Natural killer cell (primary cell): ENCODE measurements at regions not wholly inside any gene's neighbourhood (a gene's known extent, or its start where the extent isn't known, plus 50 kb on each side); places are given as distances from the start of the nearest gene placed in this dataset.

ENCODE experiments used
- ATAC-seq, 3 donors: fragments of 150-1000 bp in 2 of 3; fragments of 200-7000 bp in 1 of 3; cut with Tn5 transposase; 1 replicate in 1 of 3; 2 replicates in 2 of 3; pipeline ENCODE4 v1.10.0; 2021; ENCODE audit warnings: mild to moderate bottlenecking in 2 of 3, moderate library complexity in 2 of 3
- DNase-seq, 2 donors: peaks; one replicate each; pipeline versions ENCODE4 v3.0.0 to v3.0.0-alpha.2; 2013 to 2021; ENCODE audit warnings: mixed read lengths in 1 of 2
- H3K27ac ChIP-seq: one replicate; pipeline ENCODE4 v1.5.1; 2013; ENCODE audit warnings: mild to moderate bottlenecking, low read length
- H3K27me3 ChIP-seq: one replicate; pipeline ENCODE4 v1.6.1; 2013; ENCODE audit warnings: low read length; ENCODE audit not compliant: control insufficient read depth, insufficient read depth
- H3K36me3 ChIP-seq: one replicate; pipeline ENCODE4 v1.6.1; 2013; ENCODE audit warnings: low read length; ENCODE audit not compliant: control insufficient read depth, insufficient read depth
- H3K4me1 ChIP-seq: one replicate; pipeline ENCODE4 v1.6.1; 2013; ENCODE audit warnings: low read length; ENCODE audit not compliant: control insufficient read depth, insufficient read depth
- H3K4me3 ChIP-seq: one replicate; pipeline ENCODE4 v1.5.1; 2013; ENCODE audit warnings: low read length
- H3K9me3 ChIP-seq: one replicate; pipeline ENCODE4 v1.6.1; 2013; ENCODE audit warnings: low read length; ENCODE audit not compliant: control insufficient read depth, insufficient read depth
- H3K27ac Mint-ChIP-seq, 2 donors: one replicate each; pipeline ENCODE4 v1.8.0; 2022; ENCODE audit warnings: mild to moderate bottlenecking in 2 of 2, mixed read lengths in 2 of 2, moderate library complexity in 1 of 2
- H3K27me3 Mint-ChIP-seq, 2 donors: one replicate each; pipeline ENCODE4 v1.8.0; 2022; ENCODE audit warnings: low read depth in 2 of 2, mixed read lengths in 2 of 2
- H3K36me3 Mint-ChIP-seq: one replicate; pipeline ENCODE4 v1.8.0; 2022; ENCODE audit warnings: mixed read lengths
- H3K4me1 Mint-ChIP-seq, 2 donors: one replicate each; pipeline ENCODE4 v1.8.0; 2022; ENCODE audit warnings: mixed read lengths in 2 of 2
- H3K4me3 Mint-ChIP-seq: one replicate; pipeline ENCODE4 v1.8.0; 2022; ENCODE audit warnings: mild to moderate bottlenecking, moderate library complexity, mixed read lengths
- H3K9me3 Mint-ChIP-seq, 2 donors: one replicate each; pipeline ENCODE4 v1.8.0; 2022; ENCODE audit warnings: mixed read lengths in 2 of 2
- WGBS: methylation state at CpG from one replicate; pipeline ENCODE4 v1.1.7; 2013; ENCODE audit warnings: missing lambda C conversion rate; ENCODE audit not compliant: insufficient coverage; 5-methylcytosine and 5-hydroxymethylcytosine counted together
- intact Hi-C: fragments of 100-400 bp; cut with micrococcal nuclease; formaldehyde crosslinking; loops from one replicate; pipeline ENCODE4 v1.14.2; 2022
- TF ChIP-seq, protein P1 (sequence below): fragments of 200-600 bp; IDR thresholded peaks from one replicate; pipeline ENCODE4 v1.8.0; 2022; ENCODE audit warnings: antibody characterized with exemption

DNA sequence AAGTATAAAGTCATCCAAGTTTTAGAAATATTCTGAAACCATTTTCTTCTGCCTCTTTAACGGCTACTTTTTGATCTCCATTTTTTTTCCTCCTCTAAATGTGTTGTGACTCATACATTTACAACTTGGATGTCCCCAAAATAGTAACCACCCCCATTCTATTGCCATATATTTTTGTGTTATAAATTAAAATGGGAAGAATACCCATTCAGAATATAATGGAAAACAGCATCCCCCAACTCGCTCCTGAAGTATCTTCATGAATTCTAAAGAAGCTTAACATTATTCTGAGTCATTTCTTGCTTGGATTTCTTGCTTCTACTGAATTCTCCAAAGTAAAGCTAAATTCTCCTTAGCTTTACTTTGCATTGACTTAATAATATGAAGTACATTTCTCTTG is 92.0 kb upstream of the PTPN13 start:
- Histone ChIP-seq H3K27me3 (no peaks in the 10 kb centered on the region), H3K27ac (no peak overlapping the region), H3K9me3 (no peaks in the 10 kb centered on the region), H3K36me3 (no peaks in the 10 kb centered on the region), H3K4me1 (no peaks in the 10 kb centered on the region), H3K4me3 (no peak overlapping the region)
- H3K4me1 Mint-ChIP-seq = no peaks in the 10 kb centered on the region
- DNase-seq = no peak
- H3K27me3 Mint-ChIP-seq = peaks cover 6 to 8% of the 10 kb centered on the region in 2 donors
- H3K4me3 Mint-ChIP-seq = no peak overlapping the region
- H3K36me3 Mint-ChIP-seq = no peaks in the 10 kb centered on the region
- H3K27ac Mint-ChIP-seq = no peak overlapping the region
- TF ChIP-seq, protein P1, sequence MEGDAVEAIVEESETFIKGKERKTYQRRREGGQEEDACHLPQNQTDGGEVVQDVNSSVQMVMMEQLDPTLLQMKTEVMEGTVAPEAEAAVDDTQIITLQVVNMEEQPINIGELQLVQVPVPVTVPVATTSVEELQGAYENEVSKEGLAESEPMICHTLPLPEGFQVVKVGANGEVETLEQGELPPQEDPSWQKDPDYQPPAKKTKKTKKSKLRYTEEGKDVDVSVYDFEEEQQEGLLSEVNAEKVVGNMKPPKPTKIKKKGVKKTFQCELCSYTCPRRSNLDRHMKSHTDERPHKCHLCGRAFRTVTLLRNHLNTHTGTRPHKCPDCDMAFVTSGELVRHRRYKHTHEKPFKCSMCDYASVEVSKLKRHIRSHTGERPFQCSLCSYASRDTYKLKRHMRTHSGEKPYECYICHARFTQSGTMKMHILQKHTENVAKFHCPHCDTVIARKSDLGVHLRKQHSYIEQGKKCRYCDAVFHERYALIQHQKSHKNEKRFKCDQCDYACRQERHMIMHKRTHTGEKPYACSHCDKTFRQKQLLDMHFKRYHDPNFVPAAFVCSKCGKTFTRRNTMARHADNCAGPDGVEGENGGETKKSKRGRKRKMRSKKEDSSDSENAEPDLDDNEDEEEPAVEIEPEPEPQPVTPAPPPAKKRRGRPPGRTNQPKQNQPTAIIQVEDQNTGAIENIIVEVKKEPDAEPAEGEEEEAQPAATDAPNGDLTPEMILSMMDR = no peak
- WGBS = 74% methylated on average over 2 of the region's 2 CpGs
- ATAC-seq = no peak
- intact Hi-C loops = no loop called here
- no peaks in the 10 kb centered on the region for H3K9me3 Mint-ChIP-seq

DNA sequence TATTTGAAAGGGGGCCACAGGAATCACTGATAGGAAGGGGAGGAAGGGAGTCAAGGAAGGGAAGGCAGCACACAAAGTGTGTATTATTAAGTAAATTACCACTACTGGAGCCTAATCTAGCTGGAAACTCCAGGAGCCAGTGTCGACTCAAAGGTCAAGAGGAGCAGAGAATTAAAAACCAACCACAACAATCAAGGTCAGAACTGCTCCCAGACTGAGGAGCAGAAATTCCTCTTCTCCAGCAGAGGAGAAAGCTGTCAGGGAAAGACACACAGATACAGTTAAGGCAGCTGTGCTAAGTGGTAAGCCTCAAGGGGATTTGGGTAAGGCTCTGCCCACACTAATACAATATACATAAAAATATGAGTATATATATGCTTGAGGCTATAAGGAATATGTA is 87.5 kb upstream of the PTPN13 start:
- Histone ChIP-seq H3K27ac (no peak overlapping the region), H3K27me3 (no peaks in the 10 kb centered on the region), H3K4me1 (no peaks in the 10 kb centered on the region), H3K4me3 (no peak overlapping the region), H3K36me3 (no peaks in the 10 kb centered on the region), H3K9me3 (no peaks in the 10 kb centered on the region)
- H3K4me1 Mint-ChIP-seq = no peaks in the 10 kb centered on the region
- H3K4me3 Mint-ChIP-seq = no peak overlapping the region
- intact Hi-C loops = no loop called here
- DNase-seq (no peak), ATAC-seq (no peak)
- peaks cover 3% of the 10 kb centered on the region in 2 donors for H3K9me3 Mint-ChIP-seq
- H3K27ac Mint-ChIP-seq = no peak overlapping the region
- TF ChIP-seq, protein P1 = no peak
- H3K36me3 Mint-ChIP-seq = no peaks in the 10 kb centered on the region
- WGBS = 57% methylated on average over 1 of the region's 1 CpG
- H3K27me3 Mint-ChIP-seq = peaks cover 8 to 9% of the 10 kb centered on the region in 2 donors

DNA sequence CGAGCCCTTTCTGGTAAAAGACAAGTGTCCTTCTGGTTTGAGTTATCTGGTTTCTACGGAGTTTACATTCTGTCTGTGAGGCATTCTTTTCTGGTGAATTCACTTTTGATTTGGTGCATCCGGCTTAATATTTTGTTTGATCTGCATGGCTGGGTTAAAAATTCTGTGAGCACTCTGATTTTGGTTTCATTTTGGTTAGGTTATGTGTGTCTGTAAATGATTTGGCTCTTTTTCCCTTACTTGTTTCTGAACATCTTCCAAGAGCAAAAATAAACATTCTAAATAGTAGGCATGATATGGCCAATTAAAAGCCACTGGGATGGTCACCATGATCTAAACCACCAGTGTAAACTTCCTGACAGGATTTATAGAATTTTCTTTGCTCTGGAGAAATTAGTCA is 85.7 kb upstream of the PTPN13 start:
- Mint-ChIP-seq H3K4me3 (no peak overlapping the region), H3K27ac (no peak overlapping the region)
- intact Hi-C loops = no loop called here

DNA sequence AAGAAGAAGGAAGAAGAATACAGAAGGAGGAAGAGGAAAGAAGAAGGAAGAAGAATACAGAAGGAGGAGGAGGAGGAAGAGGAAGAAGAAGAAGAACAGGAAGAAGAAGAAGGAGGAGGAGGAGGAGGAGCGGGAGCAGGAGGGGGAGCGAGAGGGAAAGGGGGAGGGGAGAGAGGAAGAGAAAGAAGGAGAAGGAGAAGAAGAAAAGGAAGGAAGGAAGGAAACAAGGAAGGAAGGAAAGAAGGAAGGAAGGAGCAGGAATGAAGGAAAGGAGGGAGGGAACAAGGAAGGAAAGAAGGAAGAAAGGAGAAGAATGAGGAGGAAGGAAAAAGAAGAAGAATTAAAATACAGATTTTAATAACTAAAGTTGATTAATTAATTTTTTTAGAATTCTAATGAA is 82.5 kb upstream of the PTPN13 start:
- Histone ChIP-seq H3K4me1 (no peaks in the 10 kb centered on the region), H3K27me3 (no peaks in the 10 kb centered on the region), H3K4me3 (no peak overlapping the region), H3K27ac (no peak overlapping the region), H3K36me3 (no peaks in the 10 kb centered on the region), H3K9me3 (no peaks in the 10 kb centered on the region)
- H3K9me3 Mint-ChIP-seq = peaks cover 4% of the 10 kb centered on the region in 2 donors
- no peak overlapping the region for H3K27ac Mint-ChIP-seq
- TF ChIP-seq, protein P1 = no peak
- 94% methylated on average over 2 of the region's 2 CpGs for WGBS
- no peaks in the 10 kb centered on the region for H3K36me3 Mint-ChIP-seq
- H3K4me3 Mint-ChIP-seq = no peak overlapping the region
- DNase-seq (no peak), ATAC-seq (no peak)
- no peaks in the 10 kb centered on the region for H3K4me1 Mint-ChIP-seq
- intact Hi-C loops = no loop called here
- H3K27me3 Mint-ChIP-seq = peaks cover 0 to 5% of the 10 kb centered on the region in 2 donors

More for the DNA sequence above, 85.7 kb upstream of the PTPN13 start:
- TF ChIP-seq, protein P1 = no peak
- no peaks in the 10 kb centered on the region for H3K36me3 ChIP-seq
- Mint-ChIP-seq H3K27me3 (peaks cover 8% of the 10 kb centered on the region in 2 donors), H3K4me1 (no peaks in the 10 kb centered on the region), H3K9me3 (peaks cover 4% of the 10 kb centered on the region in 2 donors), H3K36me3 (no peaks in the 10 kb centered on the region)
- H3K9me3 ChIP-seq = no peaks in the 10 kb centered on the region
- DNase-seq = no peak
- no peak for ATAC-seq
- H3K4me3 ChIP-seq = no peak overlapping the region
- H3K27me3 ChIP-seq = no peaks in the 10 kb centered on the region
- no peak overlapping the region for H3K27ac ChIP-seq
- 84% methylated on average over 3 of the region's 3 CpGs for WGBS
- H3K4me1 ChIP-seq = no peaks in the 10 kb centered on the region
